ENCODE measurements at regions not wholly inside any gene's neighbourhood (a gene's known extent, or its start where the extent isn't known, plus 50 kb on each side); places are given as distances from the start of the nearest gene placed in this dataset.

- Histone ChIP-seq H3K9ac (no peak overlapping the region), H3K9me3 (no peaks in the 10 kb centered on the region), H3K27me3 (ENCODE audit: insufficient read depth) (no peaks in the 10 kb centered on the region), H3K4me3 (ENCODE audit: low read depth in 2 of 2, low read length in 1 of 2) (no peak overlapping the region), H3F3A (replicated peaks; ENCODE audit: insufficient read depth) (no peaks in the 10 kb centered on the region), H3K9me2 (no peaks in the 10 kb centered on the region; the same call in 1 of the 2 replicates), H3K4me2 (no peak overlapping the region), H2AFZ (ENCODE audit: low read depth) (no peak overlapping the region), H3K79me2 (ENCODE audit: insufficient read depth) (no peaks in the 10 kb centered on the region), H3K27ac (ENCODE audit: low read depth in 2 of 2, low read length in 1 of 2) (no peak overlapping the region), H3K4me1 (ENCODE audit: control insufficient read depth in 1 of 2, insufficient read depth in 2 of 2, low read depth in 1 of 2, low read length in 1 of 2) (no peaks in the 10 kb centered on the region), H3K36me3 (replicated peaks in 1 of 2; ENCODE audit: control insufficient read depth in 1 of 2, insufficient read depth in 2 of 2, low read length in 1 of 2) (no peaks in the 10 kb centered on the region), H4K20me1 (ENCODE audit: insufficient read depth) (no peaks in the 10 kb centered on the region)
- ChIA-PET POLR2A (no interaction called here), CTCF (no interaction called here)
- TF ChIP-seq MAX (IDR thresholded peaks at IDR 0.05; ENCODE audit: low read depth) (no peak), SMC3 (IDR thresholded peaks at IDR 0.05; ENCODE audit: low read depth, low read length) (no peak), RCOR1 (IDR thresholded peaks at IDR 0.05; ENCODE audit: low read length) (no peak), TCF12 (IDR thresholded peaks at IDR 0.05) (no peak), NFIC (IDR thresholded peaks at IDR 0.05; ENCODE audit: borderline replicate concordance) (no peak), IRF3 (IDR thresholded peaks at IDR 0.05; ENCODE audit: low read depth, low read length) (no peak)
- WGBS (ENCODE audit: low lambda C conversion rate) = 5% methylated on average over 7 of the region's 7 CpGs
- no peak for DNase-seq
Measured at GRCh38 chr4:27629532-27630225, 769.0 kb downstream of the STIM2 start.

- no peaks in the 10 kb centered on the region for H3K4me1 ChIP-seq (ENCODE audit: control insufficient read depth in 1 of 2, insufficient read depth in 2 of 2, low read depth in 1 of 2, low read length in 1 of 2)
- no peak overlapping the region for H3K4me2 ChIP-seq
- no peaks in the 10 kb centered on the region for H3K36me3 ChIP-seq (replicated peaks in 1 of 2; ENCODE audit: control insufficient read depth in 1 of 2, insufficient read depth in 2 of 2, low read length in 1 of 2)
- H3K9ac ChIP-seq = no peak overlapping the region
- ChIA-PET CTCF (no interaction called here), POLR2A (no interaction called here)
- no peak overlapping the region for H3K27ac ChIP-seq (ENCODE audit: low read depth in 2 of 2, low read length in 1 of 2)
- TF ChIP-seq POLR2AphosphoS5 (IDR thresholded peaks at IDR 0.05; ENCODE audit: low read depth, low read length) = no peak
- no peak for TF ChIP-seq EP300 (IDR thresholded peaks at IDR 0.05; ENCODE audit: borderline replicate concordance in 1 of 2, low read depth in 1 of 2, low read length in 1 of 2)
- no peak for TF ChIP-seq GABPA (IDR thresholded peaks at IDR 0.05; ENCODE audit: low read depth)
- TF ChIP-seq RFX5 (IDR thresholded peaks at IDR 0.05; ENCODE audit: low read length) = no peak
- TF ChIP-seq CTCF (IDR thresholded peaks at IDR 0.05) = no peak
- TF ChIP-seq GATA2 (CRISPR knock-in tag; IDR thresholded peaks at IDR 0.05) = no peak
- no peak for TF ChIP-seq MEF2A (IDR thresholded peaks at IDR 0.05; ENCODE audit: borderline replicate concordance, low read depth)
- no peak for TF ChIP-seq TCF12 (IDR thresholded peaks at IDR 0.05)
- TF ChIP-seq PBX3 (IDR thresholded peaks at IDR 0.05) = no peak
- no peak for TF ChIP-seq USF1 (IDR thresholded peaks at IDR 0.05; ENCODE audit: borderline replicate concordance, low read depth)
- no peak for TF ChIP-seq ZBTB33 (IDR thresholded peaks at IDR 0.05; ENCODE audit: borderline replicate concordance, low read depth)
- no peak for TF ChIP-seq SMC3 (IDR thresholded peaks at IDR 0.05; ENCODE audit: low read depth, low read length)
- TF ChIP-seq MAX (IDR thresholded peaks at IDR 0.05; ENCODE audit: low read depth) = no peak
- no peak for TF ChIP-seq SIN3A (IDR thresholded peaks at IDR 0.05; ENCODE audit: borderline replicate concordance, low read depth, low read length)
- no peaks in the 10 kb centered on the region for H3K79me2 ChIP-seq (ENCODE audit: insufficient read depth)
- no peak overlapping the region for H2AFZ ChIP-seq (ENCODE audit: low read depth)
- no peaks in the 10 kb centered on the region for H3K9me2 ChIP-seq
- no peaks in the 10 kb centered on the region for H3K27me3 ChIP-seq (ENCODE audit: insufficient read depth)
- no peaks in the 10 kb centered on the region for H3F3A ChIP-seq (replicated peaks; ENCODE audit: insufficient read depth)
- DNase-seq = no peak
- no peaks in the 10 kb centered on the region for H3K9me3 ChIP-seq
- H3K4me3 ChIP-seq (ENCODE audit: low read depth in 2 of 2, low read length in 1 of 2) = no peak overlapping the region
- 13% methylated on average over 6 of the region's 6 CpGs for WGBS (ENCODE audit: low lambda C conversion rate)
- H4K20me1 ChIP-seq (ENCODE audit: insufficient read depth) = no peaks in the 10 kb centered on the region
Measured at GRCh38 chr4:27635936-27636913, 775.6 kb downstream of the STIM2 start.

Data from SK-N-SH (cell line).